ENCODE measurements at regions not wholly inside any gene's neighbourhood (a gene's known extent, or its start where the extent isn't known, plus 50 kb on each side); places are given as distances from the start of the nearest gene placed in this dataset.

DNA sequence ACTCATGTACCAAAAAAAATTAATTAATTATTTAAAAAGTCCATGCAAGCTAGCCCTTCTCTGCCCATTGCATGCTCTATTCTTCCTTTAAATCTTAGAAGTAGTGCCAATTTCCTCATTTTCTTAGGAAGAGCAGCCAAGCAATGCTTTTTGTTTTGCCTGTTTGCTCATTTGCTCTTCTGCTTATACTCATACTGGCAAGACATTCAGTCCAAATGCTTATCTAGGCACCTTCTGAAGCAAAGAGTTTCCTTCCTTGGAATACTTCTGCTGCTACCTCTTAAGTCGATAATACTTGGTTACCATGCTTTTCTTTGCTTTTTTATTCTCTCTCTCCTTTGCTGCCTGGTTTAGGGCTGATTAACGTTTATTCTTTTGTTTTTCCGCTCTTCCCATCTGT is 1318.3 kb downstream of the AACS start:
- DNase-seq (ENCODE audit: low spot score), result no peak

GRCh38 chr12:126384026-126384564 is 1318.9 kb downstream of the AACS start:
- DNase-seq (ENCODE audit: low spot score), result no peak

- DNase-seq (ENCODE audit: low spot score), result no peak
These were observed 1320.5 kb downstream of the AACS start for GRCh38 chr12:126385785-126386184.

DNA sequence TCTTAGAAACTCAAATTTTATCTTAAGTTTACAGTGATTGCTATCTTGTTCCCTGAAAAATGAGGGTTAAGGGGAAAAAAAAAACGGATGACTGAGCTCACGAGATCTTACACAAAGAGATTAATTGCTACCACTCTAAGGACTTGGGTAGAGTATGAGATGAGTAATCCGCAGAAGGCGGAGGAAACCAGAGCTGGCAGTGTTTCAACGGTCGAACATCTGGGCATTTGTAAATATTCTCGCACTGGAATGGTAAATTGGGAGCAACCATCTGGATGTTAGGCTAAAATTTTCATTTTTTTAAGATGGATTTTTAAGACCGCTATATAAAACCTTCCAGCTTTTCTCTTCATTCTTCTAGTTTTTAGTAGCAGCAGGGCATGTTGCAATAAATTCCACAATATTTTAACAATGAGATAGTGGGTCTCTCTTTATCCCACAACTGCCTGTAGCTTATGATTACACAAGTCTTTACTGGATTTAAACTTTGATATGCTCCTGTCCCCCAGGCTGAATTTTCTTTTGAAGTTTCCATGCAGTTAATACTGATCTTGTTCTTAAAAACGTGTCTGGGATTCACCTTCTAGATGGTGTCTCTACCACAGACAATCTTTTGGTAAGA is 1324.1 kb downstream of the AACS start:
- DNase-seq (ENCODE audit: low spot score), result no peak

DNA sequence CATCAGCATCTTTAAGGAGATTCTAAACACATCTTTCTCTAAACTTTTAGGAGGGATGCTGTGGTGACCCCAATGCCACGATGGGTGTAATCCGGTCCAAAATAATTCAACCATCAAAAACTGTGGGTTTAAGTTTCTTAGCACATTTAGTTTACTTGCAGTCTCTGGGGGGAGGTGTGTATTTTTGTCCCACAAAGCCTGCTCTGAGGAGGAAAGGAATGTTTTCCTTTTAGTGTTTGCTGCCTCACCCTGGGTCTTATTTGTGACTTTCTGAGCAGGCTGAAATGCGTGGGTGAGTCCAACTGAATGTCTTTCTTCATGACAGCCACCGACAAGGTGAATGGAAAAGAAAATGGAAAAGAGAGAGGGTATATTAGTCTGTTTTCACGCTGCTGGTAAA is 1324.7 kb downstream of the AACS start:
- no peak for DNase-seq (ENCODE audit: low spot score)

DNA sequence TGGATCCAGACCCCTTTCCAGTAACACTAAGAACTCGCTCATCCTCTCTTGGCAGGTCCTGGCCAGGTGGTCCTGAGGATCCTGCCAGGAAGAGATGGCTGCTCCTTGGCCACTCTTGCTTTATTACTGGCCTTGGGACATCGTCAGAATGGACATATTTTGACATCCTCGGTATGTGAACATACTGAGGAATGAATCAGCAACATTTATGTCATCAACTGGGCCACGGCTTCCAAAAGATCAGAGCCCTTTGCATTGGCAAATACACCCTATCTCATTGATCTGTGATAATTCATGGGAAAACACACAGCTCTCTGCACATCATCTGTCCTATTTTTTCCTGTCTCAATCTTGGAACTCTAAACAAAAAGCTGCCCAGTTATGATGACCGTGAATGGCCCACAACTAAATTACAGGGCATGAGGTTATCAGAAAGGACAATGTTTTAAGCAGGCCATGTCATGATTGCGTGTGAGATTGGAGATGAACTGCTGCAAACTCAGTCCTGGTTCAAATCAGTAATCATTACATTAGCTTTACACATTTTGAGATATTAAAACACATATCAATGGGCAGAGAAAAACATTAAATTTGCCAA is 1325.8 kb downstream of the AACS start:
- DNase-seq (ENCODE audit: low spot score), result no peak

DNA sequence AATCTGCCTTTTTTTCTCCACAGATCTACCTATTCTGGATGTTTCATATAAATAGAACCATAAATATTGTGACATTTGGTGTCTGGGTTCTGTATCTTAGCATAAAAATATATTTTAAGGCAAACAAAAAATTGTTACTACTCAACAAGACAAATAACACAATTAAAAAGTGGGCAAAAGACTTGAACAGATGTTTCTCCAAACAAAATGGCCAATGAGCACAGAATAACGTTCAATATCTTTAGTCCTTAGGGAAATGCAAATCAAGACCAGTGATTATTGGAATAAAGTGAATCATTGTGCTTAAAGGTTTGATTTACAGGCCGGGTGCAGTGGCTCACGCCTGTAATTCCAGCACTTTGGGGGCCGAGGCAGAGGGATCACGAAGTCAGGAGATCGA is 1331.3 kb downstream of the AACS start:
- DNase-seq (ENCODE audit: low spot score), result no peak

DNA sequence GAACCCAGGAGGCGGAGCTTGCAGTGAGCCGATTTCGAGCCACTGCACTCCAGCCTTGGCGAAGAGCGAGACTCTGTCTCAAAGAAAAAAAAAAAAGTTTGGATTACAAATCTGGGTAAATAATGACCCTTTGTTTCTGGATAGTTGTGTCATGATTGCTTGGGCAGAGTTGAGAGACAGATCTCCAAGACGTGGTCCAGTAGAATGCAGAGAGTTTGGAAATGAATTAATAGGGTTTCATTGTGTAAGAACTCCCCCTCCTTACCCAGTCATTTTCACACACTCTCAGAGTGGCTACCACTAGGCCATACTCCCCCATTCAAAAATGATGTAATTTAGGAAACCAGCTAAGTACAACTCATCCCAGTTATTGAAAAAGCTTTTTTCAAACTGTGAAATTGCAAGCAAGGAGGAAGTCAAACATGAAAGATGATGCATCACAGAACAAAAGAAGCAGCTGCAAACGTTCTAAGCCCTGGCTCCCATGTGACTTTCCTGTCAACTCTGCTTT is 1331.9 kb downstream of the AACS start:
- DNase-seq (ENCODE audit: low spot score), result no peak

DNA sequence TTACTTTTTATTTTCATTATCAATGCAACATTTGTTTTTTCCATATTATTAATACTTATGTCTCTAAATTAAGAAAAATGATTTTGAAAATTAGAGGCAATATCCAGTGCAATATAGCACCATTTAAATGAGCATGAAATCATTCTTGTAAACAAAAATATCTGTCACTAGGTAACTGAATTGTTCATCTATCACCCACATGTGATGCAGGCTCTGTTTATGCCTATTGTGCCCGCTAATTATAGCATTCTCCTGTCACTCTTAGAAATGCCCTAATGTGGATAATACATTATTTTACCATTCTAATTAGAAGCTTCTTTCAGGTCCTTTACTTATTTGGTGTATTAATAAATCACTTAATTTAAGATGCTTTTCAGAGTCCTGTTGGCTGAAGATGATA is 1332.4 kb downstream of the AACS start:
- no peak for DNase-seq (ENCODE audit: low spot score)

DNA sequence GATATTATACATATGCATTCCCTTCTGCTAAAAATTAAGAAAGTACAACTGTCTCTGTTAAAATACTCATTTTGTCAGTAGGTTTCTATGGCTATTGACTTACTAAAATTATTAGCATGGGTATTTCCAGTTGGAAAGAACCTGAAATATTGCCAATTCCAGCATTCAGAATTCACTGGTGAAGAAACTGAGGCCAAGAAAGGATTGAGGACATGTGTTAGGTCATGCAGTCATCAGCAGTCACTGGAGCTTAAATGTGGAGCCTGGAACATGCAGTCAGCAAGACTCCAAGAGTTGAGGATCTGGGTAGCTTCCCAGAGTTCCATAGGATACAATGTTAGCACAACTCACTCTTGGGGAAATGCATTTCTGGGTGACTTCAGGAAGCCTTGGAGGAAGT is 1335.6 kb downstream of the AACS start:
- DNase-seq (ENCODE audit: low spot score), result no peak

GRCh38 chr12:126404293-126404881 is 1339.2 kb downstream of the AACS start:
- no peak for DNase-seq (ENCODE audit: low spot score)

DNA sequence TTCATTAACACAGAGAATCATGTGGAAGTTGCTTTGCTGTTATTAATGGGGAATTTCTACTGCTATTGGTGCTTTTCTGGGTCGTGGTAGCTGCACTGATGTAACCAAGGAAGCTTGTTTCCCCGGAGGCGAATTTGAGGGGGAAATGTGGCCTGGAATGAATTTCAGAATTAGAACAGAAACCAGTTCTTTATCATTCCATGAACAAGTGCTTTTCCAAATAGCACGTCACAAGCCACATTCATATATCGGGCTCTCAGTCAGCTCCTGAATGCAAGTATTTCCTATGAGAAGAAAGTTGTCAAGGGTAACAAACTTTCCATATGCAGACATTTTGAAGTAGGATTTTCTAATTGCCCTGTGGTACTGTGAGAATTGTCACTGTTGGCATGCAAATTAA is 1353.2 kb downstream of the AACS start:
- no peak for DNase-seq (ENCODE audit: low spot score)

DNA sequence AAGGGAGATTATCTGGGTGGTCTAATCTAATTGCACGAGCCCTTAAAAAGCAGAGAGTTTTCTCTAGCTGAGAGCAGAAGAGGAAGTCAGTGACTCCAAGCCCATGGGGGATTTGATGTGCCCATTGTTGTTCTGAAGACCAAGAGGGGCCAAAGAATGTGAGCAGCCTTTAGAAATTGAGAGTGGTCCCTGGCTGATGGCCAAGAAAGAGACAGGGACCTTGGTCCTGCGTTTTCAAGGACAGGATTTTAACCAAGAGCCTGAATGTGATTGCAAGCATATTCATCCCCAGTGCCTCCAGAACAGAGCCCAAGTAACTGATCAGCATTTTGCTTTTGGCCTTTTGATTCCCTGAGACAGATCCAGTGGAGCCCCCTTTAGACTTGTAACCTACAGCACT is 1353.9 kb downstream of the AACS start:
- DNase-seq (ENCODE audit: low spot score), result no peak

DNA sequence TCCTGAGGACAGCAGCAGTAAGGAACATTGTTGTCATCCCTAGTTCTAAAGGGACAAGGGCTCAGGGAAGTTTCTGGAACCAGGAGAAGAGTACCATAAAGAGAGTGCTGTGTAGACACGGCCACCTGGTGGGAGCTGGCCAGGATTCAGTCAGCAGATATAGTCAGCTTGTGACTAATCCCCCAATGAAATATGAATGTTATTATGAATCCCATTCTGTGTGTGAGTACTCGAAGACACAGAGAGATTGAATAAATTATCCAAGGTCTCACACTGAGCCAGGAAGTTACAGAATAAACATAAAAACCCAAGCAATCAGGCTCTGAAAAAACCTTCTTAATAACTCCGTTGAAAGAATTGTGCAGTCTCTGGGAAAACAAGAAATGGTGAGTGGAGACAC is 1359.5 kb downstream of the AACS start:
- no peak for DNase-seq (ENCODE audit: low spot score)

GRCh38 chr12:126425264-126425663 is 1360.0 kb downstream of the AACS start:
- DNase-seq (ENCODE audit: low spot score), result no peak

- no peak for DNase-seq (ENCODE audit: low spot score)
These were observed 1363.5 kb downstream of the AACS start for GRCh38 chr12:126428769-126429168.

GRCh38 chr12:126430921-126431320 is 1365.7 kb downstream of the AACS start:
- no peak for DNase-seq (ENCODE audit: low spot score)

GRCh38 chr12:126431767-126432166 is 1366.5 kb downstream of the AACS start:
- no peak for DNase-seq (ENCODE audit: low spot score)

DNA sequence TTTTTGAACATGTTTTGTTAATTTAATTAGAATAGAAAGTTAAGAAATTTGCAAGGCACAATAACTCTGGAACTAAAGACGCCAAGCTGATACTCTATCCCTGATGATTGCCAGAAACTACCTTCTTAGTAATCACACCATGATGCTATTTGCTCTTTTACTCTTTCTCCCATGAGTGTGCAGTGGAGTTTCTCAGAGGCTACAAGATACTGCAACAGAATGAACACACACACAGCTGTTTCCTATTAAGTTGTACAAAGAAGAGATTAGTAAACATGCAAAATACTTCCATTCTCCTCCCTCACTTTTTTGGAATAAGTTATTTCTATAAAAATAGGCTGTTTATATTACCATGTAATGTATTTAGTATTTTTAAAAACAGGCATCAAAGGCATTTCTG is 1367.5 kb downstream of the AACS start:
- no peak for DNase-seq (ENCODE audit: low spot score)

GRCh38 chr12:126434412-126434985 is 1369.3 kb downstream of the AACS start:
- DNase-seq (ENCODE audit: low spot score), result no peak

DNA sequence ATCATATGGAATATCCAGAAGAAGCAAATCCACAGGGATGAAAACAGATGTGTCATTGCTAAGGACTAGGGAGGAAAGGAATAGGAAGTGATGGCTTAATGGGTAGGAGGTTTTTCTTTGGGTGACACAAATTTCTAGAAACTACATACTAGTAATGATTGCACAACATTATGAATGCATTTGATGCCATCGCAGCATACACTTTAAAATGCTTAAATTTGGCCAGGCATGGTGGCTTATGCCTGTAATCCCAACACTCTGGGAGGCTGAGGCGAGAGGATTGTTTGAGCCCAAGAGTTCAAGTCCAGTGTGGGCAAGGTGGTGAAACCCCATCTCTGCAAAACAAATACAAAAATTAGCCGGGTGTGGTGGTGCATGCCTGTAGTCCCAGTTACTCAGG is 1370.8 kb downstream of the AACS start:
- no peak for DNase-seq (ENCODE audit: low spot score)

DNA sequence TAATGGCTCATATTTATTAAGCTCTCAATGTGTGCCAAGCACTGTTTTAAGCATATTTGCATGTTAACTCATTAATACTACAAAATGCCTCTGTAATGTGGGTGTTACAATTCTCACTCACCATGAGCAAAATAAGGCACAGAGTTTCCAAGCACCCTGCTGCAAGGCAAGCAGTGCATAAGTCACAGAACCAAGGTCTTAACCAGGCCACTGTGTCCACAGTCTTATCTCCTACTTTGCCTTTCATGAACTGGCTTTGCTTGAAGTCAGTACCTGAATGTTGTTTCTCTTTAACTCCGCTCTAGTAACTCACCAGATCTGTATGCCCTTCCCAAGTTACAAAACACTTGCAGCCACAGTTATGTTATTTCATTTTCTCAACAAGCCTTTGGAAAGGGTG is 1372.7 kb downstream of the AACS start:
- no peak for DNase-seq (ENCODE audit: low spot score)

GRCh38 chr12:126443977-126444376 is 1378.7 kb downstream of the AACS start:
- DNase-seq (ENCODE audit: low spot score), result no peak

Measured in D341Med (cell line).